GM18508 (cell line): ENCODE measurements at regions not wholly inside any gene's neighbourhood (a gene's known extent, or its start where the extent isn't known, plus 50 kb on each side); places are given as distances from the start of the nearest gene placed in this dataset.
"Not testable (repeated sequence)": the region's sequence is repeated elsewhere in the genome, so short reads cannot be mapped to it uniquely, and the experiment has no call there.

ENCODE experiments used
- ATAC-seq: cut with Tn5 transposase; IDR thresholded peaks from one replicate; pipeline ENCODE4 v1.9.1; 2021; ENCODE audit warnings: moderate number of reproducible peaks; ENCODE audit not compliant: insufficient read depth, unreplicated experiment

DNA sequence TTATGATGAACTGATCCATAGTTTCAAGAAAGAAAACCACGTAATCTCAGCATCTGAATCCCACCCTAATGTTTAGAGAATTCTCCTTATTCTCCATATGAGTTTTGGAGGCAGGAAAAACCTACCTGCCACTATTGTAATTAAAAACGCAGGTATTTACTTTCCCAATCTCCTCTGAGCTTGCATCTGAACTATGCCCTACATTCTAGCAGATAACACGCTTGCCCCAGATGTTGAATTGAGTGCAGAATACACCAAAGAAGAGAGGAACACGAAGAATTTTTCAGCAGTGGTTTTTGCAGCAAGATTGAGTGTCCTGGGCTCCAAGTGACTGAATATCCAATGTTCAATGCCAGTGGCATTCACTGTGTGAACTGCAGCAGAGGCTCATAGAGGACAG, 182.4 kb downstream of the COX18 start:
- ATAC-seq, result no peak

DNA sequence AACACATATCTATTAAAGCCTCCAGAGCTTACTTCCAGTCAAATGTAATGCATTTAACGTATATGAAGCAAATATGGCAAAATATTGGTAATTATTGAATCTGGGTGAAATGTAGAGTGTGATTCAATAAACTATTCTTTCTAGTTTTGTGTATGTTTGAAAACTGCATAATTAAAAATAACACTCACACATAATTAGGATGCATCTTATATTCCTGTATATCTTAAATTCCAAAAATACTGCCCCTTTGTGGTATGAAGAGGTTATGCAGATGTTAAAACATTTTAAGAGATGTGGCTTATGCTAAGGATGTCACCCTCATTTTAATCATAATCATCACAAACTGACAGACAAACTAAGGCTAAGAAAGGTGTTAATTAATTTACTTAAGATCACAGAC, 182.9 kb downstream of the COX18 start:
- ATAC-seq, result no peak

DNA sequence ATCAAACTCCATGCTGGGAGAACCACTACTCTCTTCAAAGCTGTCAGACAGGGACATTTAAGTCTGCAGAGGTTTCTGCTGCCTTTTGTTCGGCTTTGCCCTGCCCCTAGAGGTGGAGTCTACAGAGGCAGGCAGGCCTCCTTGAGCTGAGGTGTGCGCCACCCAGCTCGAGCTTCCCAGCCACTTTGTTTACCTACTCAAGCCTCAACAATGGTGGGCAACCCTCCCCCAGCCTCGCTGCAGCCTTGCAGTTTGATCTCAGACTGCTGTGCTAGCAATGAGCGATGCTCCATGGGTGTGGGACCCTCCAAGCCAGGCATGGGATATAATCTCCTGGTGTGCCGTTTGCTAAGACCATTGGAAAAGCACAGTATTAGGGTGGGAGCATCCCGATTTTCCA, 185.3 kb downstream of the COX18 start:
- ATAC-seq, result not testable (repeated sequence)

GRCh38 chr4:72876946-72877345, 192.6 kb downstream of the COX18 start:
- ATAC-seq, result no peak

- ATAC-seq, result no peak
Observed at GRCh38 chr4:72875545-72875944, 194.0 kb downstream of the COX18 start.

DNA sequence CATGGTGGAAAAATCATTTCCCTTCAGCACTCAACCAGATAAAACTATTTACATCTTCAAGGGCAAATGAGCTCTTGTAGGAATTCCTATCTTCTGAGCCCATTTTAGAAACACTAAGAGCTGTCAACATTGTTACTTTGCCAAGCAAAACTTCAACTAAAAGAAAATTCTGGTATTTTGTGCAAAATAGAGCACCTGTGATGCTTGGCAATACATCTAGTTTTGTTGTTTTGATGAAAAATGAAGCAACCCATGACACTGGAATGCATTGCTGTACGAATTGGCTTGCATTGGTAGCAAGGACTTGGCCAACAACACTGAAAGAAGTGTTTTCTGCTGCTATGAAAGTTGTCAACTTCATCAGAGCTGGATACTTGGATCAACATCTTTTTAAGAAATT, 194.4 kb downstream of the COX18 start:
- ATAC-seq, result no peak

DNA sequence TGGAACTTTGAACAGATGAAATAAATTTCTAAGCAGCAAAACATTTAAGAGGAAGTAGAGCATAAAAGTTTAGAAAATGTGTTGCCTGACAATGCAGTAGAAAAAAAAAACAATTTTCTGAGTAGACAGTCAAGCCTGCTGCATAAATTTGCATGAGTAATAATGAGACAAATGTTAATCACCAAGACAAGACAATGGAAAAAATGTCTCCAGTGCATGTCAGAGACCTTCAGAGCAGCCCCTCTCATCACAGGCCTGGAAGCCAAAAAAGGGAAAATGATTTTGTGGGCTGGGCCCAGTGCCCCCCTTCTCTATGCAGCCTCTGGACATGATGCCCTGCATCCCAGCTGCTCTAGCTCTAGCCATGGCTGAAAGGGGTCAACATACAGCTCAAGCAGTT, 204.6 kb downstream of the COX18 start:
- ATAC-seq, result no peak

GRCh38 chr4:72864277-72864676, 205.2 kb downstream of the COX18 start:
- not testable (repeated sequence) for ATAC-seq

DNA sequence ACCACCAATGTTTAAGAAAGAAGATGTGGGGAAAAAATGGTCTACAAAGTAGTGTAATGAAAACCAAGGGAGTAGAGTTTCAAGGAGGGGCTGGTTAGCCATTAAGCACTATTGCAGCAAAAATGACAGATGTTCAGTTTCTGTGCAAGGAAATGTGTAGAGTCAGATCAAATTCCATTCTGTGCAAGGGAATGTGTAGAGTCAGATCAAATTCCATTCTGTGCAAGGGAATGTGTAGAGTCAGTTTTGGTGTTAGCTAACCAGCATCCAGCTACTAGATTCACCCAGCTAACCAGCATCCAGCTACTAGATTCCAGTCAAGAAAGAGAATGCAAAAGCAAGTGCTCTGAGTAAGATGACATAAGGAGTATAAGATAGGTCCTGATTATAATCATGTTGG, 208.8 kb downstream of the COX18 start:
- ATAC-seq, result no peak

DNA sequence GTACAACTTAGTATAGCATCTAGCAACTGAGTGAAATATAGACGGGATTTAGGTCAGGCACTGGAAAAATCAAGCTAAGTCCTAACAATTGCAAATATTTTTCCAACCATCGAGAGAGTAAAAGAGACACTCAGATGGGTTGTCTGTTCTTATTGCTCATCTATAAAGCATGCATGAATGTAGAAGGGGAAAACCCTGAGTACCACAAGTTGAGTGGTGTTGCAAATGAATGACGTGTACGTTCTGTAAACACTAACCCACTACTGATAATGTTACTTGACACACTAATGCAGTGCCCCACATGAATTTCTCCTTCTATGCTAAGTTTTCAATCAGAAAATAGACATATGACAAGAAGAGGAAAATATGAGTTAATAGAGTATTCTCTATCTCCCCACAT, 211.2 kb downstream of the COX18 start:
- ATAC-seq, result no peak

- no peak for ATAC-seq
Observed at GRCh38 chr4:72857787-72858186, 211.7 kb downstream of the COX18 start.

DNA sequence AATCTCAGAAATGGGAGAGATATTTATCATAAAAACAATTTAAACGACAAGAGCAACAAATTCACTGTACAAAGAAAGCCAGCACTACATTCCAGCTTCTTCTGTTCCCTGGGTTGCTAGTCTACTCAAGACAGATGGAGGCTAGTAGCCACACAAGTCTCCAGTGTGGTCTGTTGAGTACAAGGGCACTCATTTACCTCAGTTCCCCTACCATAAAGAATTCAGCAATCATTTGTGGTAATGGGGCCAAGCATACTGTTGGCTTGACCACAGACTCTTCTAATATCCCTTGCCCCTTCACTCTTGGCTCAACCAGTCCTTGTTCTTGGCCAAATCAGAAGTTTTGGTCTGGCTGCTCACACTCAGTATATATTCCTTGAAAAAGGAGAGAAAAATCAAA, 212.3 kb downstream of the COX18 start:
- no peak for ATAC-seq

GRCh38 chr4:72846280-72847111, 223.0 kb downstream of the COX18 start:
- no peak for ATAC-seq

- ATAC-seq, result no peak
Observed at GRCh38 chr4:72843466-72843865, 226.1 kb downstream of the COX18 start.

- ATAC-seq, result no peak
Observed at GRCh38 chr4:72842323-72842722, 227.2 kb downstream of the COX18 start.

GRCh38 chr4:72840166-72840565, 229.3 kb downstream of the COX18 start:
- not testable (repeated sequence) for ATAC-seq

DNA sequence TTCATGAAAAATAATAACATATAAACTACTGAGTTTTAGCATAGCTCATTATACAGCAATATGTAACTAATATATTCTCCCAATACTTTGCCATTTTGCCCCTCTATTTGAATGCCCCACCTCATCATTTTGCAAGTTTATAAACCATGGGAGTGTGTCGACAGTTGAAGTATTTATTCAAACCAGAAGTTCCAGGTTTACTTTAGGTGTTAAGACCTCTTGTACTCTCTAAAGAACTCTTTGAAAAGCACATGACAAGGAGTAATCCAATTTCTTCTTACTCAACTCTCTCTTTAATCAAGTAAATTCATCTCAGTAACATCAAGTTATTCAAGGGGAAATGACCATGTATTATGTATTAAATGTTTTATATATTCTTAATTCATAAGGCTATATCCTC, 240.7 kb downstream of the COX18 start:
- no peak for ATAC-seq

DNA sequence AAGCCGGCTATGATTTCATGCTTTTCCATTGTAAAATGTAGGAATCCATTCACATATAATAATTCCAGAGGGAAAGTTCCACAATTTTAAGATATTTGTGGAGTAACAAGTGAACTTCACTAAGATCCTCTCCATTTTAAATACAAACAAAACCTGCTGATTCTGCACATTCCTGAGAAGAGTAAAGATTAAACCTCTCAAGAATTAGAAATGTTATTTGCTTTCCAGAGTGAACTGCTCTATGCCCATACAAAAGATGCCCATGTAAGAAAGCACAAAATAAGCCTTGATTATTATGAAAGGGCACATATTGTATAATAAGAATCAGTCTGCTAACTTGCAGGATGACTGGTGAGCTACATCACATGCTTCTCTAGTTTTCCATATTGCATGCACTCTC, 241.5 kb downstream of the COX18 start:
- ATAC-seq, result no peak

DNA sequence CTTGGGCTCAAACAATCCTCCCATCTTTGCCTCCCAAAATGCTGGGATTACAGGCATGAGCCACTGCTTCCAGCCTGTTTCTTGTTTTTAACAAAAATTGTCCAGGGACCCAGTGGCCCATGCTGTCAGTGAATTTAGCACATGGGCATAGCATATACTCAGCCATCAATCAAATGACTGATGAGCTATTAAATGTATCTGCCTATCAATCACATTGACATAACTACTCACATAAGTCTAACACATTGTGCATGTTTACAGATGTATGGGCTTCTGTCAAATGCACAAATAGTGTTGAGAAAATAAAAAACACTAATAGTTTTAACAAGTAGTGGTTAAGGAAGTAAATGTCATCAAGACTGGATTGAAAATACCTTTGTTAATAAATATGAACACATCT, 249.4 kb downstream of the COX18 start:
- ATAC-seq, result no peak

DNA sequence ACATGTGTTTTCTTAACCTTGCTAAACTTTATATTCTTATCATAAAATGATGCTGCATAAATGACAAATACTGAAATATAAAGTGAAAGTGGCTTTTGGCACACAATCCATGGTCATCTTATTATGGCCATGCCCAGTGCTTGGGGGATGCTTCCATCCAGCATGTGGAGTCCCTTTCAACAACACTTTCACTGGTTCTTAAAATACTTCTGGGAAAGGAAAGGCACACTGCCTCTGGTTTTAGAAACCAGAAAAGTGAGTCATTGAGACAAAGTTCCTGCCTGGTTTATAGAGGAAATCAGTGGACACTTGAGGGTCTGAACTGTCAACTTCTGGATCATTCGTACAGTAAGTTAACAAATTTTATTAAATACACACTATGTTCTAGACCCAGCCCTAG, 248.0 kb upstream of the ADAMTS3 start:
- ATAC-seq, result no peak

- ATAC-seq, result no peak
Observed at GRCh38 chr4:72814241-72814640, 245.2 kb upstream of the ADAMTS3 start.

DNA sequence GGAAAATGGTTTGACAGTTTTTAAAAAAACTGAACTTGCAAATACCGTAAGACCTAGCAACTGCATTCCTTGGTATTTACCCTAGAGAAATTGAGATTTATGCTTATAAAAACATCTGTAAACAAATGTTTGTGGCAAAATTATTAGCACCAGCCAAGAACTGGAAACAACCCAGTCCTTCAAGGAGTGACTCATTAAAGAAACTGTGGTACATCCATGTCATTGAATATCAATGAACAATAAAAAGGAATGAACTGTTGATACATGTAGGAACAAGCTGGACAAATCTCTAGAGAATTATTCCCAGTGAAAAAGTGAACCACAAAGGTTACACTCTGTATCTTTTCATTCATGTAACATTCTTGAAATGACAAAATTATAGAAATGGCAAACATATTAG, 240.2 kb upstream of the ADAMTS3 start:
- no peak for ATAC-seq
